ENCODE measurements at regions not wholly inside any gene's neighbourhood (a gene's known extent, or its start where the extent isn't known, plus 50 kb on each side); places are given as distances from the start of the nearest gene placed in this dataset.

DNA sequence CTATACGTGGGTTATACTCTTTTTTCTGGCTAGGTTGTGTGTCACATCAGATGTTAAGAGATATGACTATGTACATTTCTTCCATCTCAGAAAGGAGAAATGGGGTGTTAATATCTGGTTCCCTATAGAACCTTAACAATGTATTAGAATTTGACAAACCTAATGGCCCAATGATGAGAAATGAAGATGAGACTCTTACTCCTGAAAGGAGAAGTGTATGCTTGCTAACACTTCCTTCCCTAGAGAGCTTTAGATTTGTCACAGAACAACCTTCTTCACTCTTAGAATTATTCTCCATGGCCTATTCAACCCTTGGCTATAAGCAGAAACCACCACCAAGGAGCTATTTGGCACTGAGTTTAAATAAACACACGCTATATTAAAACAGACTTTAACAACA, 839.6 kb downstream of the GALC start:
- DNase-seq, result no peak

DNA sequence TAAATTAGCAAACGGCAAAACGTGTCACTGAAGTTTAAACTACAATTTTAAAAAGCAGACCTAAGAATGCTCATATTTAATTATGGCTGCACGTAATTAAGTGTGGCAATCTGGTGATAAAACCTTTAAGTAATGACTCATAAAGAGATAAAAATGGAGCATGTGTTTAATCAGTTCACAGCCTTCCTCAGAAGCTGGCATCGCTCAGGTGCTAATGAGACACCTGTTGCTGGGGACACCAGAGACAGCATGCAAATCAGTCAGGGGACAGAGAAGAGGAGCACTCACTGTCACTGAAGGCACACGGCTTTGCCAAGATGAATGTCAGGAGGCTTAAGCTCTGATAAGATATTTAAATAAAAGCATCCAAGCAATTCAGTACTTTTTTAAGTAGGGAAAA, 840.3 kb downstream of the GALC start:
- DNase-seq, result no peak

DNA sequence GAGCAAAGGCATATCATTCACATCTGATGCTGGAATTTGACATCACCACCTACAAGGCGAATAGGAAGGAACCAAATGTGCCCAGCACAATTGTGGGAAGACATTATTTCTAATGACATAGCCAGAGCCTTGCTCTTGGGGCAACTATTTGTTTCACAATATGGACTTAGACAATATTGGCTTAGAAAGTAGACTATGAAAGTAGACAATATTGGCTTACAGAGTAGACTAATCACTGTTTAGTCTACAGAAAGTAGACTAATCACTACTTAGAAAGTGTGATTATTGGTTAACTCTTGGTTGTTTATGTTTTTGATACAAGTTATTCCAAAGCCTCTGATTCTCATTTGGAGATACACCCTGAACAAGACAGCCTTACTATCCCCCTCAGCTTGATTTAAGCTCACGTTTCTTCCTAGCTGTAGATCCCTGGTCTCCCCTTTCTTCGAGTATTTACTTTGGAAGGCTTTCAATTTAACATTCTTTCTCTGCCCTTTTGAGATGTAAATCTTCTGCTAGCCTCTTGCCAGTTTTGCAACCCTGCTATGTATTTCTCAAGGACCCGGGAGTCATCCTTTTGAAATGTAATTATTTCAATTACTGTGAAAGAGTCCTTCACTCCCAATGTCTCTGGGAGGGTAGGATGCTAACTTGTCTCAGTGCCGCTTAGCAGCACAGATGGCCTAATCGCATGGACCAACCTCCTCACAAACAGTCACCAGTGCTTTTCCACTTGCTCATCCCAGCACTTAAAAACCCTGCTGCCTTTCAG, 843.2 kb downstream of the GALC start:
- DNase-seq, result no peak

DNA sequence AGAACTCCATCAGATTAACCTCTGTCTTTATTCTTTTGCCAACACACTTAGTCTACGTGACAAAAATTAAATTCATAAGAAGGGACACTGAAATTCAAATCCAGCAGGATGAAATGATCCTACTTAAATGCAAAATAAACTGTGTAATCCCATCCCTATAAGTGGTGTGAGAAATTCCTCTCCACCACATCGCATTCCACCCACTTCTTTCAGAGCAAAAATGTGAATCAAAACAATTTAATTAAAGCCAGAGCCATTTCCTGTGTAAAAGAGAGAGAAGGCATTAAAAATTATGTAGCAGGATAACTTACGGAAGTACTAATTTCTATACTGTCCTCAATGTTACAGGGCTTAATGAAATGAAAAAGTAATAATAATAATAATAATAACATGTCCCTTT, 844.3 kb downstream of the GALC start:
- DNase-seq, result no peak

DNA sequence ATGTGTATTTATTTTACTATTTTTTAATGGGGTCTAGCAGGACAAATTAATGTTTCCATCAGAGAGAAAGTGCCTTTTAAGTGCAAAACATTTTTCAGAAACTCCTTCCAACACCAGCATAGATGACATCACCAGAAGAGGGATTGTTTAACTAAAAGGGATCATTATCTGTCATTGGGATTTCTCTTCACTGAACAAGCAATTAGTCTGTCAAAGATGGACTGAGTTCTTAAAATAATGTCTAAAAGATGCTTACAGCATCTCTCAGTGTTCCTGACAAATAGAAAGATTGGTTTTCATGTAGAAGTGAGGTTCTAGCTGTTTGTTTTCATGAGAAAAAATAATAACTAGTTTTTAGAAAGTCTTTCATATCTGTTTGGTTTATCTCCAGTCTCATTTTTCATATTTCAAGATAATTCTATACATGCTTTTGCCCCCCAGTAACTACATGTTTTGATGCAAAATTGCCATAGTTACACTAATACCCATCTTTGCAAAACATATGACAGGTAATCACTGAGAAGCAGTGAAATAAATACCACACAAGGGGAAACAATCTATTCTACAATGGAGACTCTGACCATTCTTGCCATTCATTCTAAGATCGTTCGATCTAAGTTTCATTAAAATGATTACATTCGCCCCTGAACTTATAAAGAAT, 850.3 kb downstream of the GALC start:
- DNase-seq, result no peak

DNA sequence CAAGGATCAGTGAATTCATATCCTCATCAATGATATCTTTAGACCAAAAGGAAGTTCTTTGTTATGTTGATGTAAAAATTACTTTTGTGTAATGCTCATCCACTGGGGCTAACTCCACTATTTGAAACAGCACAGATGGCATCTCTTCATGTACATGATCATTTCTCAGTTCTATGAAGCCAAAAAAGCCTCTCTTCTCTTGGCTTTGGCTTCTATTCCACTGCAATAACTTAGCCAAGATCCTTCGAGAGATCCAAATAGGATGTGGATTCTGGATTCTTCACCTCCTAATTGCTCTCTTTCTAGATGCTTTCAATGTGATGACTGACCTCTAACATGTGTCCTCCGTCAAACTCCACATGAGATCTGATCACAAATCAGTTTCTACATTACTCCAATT, 851.2 kb downstream of the GALC start:
- DNase-seq, result no peak

DNA sequence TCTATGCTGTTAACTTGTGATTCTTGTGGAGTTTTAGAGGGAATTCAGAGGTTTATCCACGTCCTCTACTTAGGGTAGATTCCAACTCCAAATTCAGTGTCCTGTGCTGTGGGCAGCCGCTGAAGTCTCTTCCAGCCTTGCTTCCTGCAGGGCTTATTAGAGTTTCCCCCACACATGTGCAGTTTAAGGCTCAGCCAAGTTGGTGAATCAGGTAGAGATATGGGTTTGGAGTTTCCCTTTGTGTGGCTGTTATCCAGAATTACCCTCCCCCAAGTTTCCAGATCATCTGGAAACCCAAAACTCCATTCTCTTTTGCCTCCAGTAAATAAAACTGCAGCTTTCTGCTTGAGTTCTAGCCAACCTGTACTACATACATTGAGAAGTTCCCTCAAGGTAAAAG, 853.7 kb downstream of the GALC start:
- no peak for DNase-seq

DNA sequence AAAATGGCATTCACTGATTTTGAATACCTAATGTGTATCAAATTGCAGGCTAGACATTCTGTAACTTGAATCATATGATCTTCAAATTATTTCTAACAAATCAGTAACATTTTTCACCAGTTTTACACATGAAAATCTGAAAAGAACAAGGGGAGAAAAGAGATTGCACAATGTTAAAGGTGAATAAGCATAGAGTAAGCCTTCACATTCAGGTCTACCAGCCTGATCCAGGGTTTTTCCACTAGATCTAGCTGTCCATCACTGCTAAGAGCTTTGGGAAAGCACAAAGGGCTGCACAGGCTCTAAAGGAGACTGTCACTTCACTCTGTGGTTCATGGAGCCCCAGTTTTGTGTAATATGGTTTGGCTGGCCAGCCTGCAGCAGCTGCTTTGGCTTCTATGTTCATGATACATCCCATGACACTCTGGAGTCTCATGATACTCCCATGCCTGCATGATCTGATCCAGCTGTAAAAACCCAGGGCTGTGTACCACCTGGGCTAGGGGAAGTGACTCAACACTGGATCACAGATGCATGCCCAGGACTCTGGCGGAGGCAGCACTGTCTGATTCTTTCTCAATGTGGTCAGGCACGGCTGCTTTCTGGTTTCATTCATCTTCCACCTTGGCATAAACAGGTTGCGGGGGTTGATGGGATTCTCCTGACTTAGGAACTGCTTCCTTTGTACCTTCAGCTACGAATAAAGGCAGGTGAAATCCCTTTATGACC, 859.7 kb downstream of the GALC start:
- DNase-seq, result no peak

DNA sequence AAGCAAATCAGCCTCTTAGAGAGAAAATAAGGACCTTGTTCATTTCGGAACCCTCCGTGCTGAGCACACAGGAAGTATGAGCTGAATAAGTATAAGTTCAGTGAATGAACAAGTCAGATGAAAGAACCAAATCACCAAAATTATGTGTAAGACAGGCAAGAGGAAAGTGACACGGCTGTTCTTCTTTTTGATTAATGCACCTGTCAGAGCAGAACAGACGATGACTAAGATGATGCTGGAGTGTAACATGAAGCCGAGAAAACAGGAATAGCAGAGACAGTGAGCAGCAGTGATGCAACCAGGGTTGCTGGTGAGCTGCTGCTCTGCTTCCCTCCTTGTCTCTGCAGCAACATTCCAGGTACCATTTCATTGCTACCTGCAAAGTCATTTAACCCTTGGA, 861.1 kb downstream of the GALC start:
- DNase-seq, result no peak

DNA sequence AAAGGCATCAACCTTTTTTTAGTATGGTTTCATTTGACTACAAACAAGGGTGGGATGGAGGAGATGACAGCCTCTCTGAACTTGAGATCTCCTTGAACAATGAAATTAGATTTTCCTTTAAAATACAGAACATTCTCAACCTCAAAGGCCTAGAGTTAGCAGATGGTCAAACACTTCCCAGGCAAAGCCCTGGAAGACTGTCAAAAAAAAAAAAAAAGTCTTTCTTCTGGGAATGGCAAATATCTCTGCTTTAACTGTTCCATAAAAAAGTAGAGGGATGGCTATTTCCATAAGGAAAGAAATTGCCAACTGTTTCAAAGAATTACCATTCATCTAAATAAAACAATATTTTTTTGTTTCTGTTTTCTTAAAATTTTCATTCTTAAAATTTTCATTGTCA, 870.8 kb downstream of the GALC start:
- no peak for DNase-seq

DNA sequence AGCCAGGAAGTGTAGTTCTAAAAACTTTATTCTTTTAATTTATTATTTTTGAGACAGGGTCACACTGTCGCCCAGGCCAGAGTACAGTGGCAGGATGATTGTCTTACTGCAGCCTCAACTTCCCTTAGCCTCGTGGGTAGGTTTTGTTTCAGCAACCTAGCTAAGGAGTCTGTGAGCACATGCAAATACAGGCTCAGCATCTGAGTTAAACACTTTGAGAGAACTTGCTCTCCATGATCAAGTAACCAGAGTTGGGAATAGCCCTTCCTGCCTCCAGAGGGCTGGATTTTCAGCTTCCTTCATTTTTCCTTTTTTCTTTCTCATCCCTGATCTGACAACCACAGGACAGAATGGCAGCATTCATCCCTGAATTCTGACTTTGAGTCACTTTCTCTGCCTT, 871.3 kb downstream of the GALC start:
- DNase-seq, result no peak

DNA sequence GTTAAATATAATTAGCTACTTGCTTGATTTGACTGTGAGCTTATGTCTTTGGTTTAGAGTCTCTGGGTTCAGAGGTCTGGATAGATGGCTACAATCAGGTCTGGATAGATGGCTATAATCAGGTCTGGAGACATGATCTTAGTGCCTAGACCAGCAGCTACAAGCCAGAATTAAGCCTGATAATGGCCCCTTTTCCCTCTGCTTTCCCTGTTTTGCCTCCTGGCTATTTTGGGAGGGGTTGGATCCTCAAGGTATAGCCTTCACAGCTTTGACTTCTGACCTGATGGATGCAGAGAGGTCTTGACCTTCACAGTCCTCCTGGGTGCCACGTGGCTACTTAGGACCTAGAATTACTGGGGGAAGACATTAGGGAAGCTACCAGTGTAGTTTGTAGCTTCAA, 877.7 kb downstream of the GALC start:
- no peak for DNase-seq

DNA sequence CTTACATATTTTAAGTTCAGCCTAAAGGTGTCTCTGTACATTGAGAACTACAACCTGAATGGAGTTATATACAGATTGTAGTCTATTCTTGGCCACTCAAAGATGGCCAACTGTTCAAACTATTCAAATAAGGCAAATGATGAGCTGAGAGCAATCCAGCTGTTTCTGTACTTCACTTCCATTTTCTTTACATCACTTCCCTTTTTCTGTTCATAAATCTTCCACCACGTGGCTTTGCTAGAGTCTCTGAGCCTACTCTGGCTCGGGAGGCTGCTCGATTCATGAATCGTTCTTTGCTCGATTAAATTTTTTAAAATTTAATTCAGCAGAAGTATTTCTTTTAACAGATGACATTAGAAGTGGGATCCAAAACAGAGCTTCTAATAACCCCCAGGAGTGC, 879.7 kb downstream of the GALC start:
- no peak for DNase-seq

DNA sequence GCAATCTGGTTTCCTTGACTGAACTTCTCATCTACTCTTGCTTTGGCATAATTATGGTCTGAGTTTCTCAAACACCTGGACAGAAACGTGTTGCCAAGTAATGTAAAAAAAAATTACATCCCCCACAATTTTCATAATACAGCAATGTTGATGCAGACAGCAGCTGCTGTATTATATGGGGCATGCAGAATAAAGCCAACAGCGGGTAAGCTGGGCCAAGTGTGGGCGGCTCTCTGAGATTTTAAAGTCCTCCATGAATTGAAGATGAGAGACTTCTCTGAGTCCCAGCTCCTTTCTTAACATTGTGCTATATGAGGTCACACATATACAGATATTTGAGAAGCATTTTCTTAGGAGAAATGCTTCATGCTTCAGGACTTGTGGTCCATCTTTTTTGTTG, 881.2 kb downstream of the GALC start:
- no peak for DNase-seq

DNA sequence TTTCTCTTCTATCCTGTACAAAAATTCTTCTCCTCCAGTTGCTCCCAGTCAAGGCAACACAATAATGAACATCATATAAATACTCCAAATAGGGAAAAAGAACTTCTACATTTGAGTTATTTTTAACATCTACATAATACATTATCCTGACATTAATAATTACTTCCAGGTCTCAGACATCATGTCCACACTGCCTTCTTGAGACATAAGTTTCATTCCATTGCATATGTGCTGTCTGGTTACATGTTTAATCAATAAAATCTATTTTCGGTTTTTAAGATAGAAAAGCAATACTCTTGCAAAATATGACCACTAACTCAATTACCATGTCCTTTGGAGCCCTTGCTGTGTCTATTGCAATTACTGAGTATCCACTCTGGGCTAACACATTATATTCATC, 881.9 kb downstream of the GALC start:
- DNase-seq, result no peak

DNA sequence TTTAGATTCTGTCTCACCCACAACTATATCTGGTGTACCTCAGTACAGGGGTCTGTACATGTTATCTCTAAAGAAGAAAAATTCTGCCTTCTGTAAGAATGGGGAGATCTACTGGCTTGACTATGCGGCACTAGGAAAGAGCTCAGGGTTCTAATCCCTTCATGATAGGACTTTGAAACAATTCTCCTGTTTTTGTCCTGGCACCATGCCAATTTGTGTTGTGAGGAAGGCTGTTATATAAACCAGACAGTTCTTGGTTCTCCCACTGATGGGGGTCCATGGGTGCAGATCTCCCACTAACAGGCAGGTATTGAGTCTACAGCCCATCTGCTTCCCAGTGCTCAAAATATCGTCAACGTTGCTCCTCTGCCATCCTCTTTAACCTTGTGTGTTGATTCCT, 883.7 kb downstream of the GALC start:
- DNase-seq, result no peak

DNA sequence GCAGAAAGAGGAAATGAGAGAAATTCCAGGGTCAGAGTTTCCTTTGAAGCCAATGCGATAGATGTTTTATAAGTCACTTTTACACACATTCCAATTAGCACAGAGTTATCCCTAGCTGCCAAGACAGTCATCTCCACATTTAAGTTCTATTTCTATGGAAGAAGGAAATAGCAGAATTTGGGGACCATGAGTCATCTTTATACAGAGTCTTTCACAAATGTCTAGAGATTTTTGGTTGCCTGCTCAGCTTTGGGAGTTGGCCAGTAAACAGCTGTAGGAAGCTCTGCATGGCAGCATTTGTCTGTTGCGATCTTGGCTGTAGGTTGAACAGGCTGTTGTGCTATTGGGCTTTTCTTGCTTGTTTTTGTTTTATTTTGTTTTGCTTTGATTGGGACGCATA, 884.3 kb downstream of the GALC start:
- DNase-seq, result no peak

DNA sequence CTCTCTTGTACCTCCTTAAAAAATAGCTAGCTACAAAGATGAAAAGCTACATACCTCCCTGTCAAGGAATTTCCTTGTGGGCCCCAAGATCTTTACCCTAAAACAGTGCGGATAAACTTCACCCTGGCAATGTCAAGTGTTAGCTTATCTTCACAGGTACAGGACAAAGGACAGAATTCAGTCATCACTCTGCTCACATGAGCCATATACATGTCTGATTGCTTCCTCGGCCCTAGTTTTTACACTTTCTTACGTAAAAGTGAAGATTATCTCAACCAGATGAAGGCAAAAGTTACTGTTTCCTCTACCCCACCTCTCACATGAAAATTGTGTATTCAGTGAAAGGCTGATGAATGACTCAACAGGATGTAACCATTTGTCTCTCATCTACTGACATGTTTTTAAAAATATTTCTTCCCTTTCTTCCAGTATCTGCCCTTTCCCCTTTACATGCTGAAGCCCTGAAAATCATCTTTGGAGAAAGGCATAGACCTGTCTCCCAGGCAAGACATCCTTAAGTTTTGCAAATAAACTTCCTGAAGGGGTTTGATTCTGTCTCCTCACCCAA, 890.1 kb downstream of the GALC start:
- DNase-seq, result no peak

DNA sequence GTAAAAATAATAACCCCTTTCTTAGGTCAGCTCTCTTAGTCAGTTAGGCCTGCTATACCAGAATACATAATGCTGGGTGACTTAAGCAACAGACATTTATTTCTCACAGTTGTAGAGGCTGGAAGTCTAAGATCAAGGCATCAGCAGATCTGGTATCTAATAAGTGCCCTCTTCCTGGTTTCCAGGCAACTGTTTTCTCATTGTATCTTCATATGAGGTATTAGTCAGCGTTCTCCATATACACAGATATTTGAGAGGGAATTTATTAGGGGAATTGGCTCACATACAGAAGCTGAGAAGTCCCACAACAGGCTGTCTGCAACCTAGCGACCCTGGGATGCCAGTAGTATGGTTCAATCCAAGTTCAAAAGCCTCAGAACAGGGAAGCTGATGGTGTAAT, 896.0 kb downstream of the GALC start:
- no peak for DNase-seq

DNA sequence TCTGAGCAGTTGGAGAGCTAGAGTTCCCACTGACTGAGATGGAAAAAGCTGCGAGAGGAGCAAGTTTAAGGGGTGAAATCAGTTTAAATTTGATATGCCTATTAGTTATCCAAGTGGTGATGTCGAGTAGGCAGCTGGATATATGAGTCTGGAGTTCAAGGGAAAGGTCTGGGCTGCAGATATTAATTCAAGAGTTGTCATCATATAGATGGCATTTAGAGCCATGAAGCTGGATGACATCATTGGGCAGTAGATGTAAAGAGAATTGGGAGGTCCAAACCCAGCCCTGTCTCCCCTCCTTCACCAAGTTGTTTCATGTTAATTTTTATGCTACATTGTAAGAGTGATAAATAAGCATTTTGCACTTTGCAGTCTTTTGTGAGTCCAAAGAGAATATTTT, 898.1 kb downstream of the GALC start:
- no peak for DNase-seq

DNA sequence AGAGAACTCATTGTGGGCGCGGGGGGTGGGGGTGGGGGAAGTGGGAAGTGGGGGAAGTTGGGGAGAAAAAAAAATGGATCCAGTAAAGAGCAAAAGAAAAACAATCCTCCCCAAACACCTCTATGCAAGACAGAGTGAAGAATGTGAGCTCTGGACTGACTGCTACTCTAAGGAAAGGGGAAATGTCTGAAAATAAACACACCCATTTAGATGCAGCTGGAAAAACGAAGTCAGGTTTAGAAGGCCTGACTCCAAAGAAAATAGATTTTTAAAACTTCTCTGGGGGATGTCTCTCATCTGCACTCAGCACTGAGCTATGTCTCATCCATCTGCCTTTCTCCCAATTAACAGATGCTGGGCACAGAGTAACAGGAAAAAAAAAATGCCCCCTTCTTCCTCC, 904.4 kb downstream of the GALC start:
- no peak for DNase-seq

DNA sequence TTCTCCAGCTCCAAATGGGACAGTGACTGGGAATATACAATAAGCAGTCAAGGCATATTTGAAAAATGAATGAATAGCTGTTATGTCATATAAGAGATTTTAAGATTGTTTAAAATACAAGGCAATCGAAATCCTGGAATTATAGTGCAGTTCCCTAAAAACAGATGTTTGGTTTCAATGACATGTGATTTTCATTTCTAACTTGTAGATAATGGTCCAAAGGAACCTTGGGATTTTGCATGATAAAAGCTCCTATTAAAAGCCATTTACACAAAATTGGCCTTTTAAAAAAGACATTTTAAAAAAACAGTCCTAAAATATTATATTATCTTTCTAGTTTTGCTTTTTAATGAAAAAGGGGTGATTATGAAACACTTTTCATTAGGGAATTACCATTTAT, 905.1 kb downstream of the GALC start:
- DNase-seq, result no peak

DNA sequence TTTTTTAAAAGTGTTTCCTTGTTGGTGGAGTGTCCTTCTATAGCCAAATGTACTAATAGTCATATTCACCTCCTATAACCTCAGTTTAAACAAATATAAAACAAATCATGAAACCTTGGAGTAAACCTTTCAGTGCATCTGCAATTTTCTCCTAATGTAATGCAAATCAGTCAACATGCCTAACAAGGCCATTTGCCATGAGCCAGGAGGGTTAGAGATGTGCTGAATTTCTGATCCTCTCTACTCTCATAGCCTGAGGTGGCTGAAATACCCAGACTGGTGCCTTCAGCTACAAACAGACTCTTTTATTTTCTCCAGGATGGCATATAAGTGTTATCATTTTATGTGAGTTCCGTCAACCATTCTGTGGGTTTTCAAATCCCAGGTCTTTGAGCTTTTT, 908.1 kb downstream of the GALC start:
- DNase-seq, result no peak

DNA sequence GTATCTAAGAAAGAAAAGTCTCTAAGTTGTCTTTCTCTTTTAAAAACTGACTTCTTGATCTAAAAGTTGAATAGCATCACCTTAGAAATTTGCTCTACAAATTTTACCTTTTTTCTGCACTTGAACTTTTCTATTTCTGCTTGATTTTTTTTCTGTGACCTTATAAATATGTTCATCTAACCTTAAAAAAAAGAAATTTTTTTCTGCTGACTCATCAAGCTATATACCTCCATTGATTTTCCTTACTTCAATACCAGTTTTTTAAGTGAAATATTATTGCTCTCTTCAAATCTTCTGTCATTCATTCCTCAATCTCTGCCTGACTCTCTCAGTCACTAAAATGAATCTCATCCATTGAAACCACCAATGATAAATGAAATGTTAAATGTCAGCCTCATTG, 910.1 kb downstream of the GALC start:
- no peak for DNase-seq

Measured in CD4-positive, alpha-beta T cell treated with Interferon gamma for 1 hour (primary cell).